RWPE2 (cell line): ENCODE measurements at regions not wholly inside any gene's neighbourhood (a gene's known extent, or its start where the extent isn't known, plus 50 kb on each side); places are given as distances from the start of the nearest gene placed in this dataset.

Experiments used
- ATAC-seq: fragments of 200-7000 bp; cut with Tn5 transposase; 3 replicates; pipeline ENCODE4 v1.9.1; 2021; ENCODE audit warnings: low read depth
- DNase-seq: peaks from one replicate; pipeline ENCODE4 v3.0.0-alpha.2; 2020; ENCODE audit warnings: low spot score
- H3K27ac ChIP-seq: fragments of 450-650 bp; 2 replicates; pipeline ENCODE4 v1.5.1; 2017; ENCODE audit warnings: mild to moderate bottlenecking; ENCODE audit not compliant: poor library complexity, severe bottlenecking
- H3K27me3 ChIP-seq: fragments of 250-450 bp; sonication (Bioruptor Pico); 2 replicates; pipeline ENCODE4 v1.5.1; 2021; ENCODE audit warnings: mild to moderate bottlenecking, moderate library complexity; ENCODE audit not compliant: insufficient read depth, poor library complexity, severe bottlenecking
- H3K36me3 ChIP-seq: fragments of 250-450 bp; sonication (Bioruptor Pico); 2 replicates; pipeline ENCODE4 v1.5.1; 2020; ENCODE audit warnings: low read depth, mild to moderate bottlenecking, moderate library complexity
- H3K4me1 ChIP-seq: fragments of 250-450 bp; sonication (Bioruptor Pico); 2 replicates; pipeline ENCODE4 v1.5.1; 2021; ENCODE audit warnings: mild to moderate bottlenecking, moderate library complexity; ENCODE audit not compliant: insufficient read depth, poor library complexity, severe bottlenecking
- H3K4me3 ChIP-seq: fragments of 250-450 bp; sonication (Bioruptor Pico); 2 replicates; pipeline ENCODE4 v1.5.1; 2021; ENCODE audit warnings: mild to moderate bottlenecking, moderate library complexity; ENCODE audit not compliant: severe bottlenecking
- H3K9me3 ChIP-seq: fragments of 250-450 bp; sonication (Bioruptor Pico); 2 replicates; pipeline ENCODE4 v1.5.1; 2021; ENCODE audit warnings: mild to moderate bottlenecking, moderate library complexity; ENCODE audit not compliant: severe bottlenecking
- TF ChIP-seq, protein P1 (sequence below): fragments of 450-650 bp; IDR thresholded peaks from one replicate; pipeline ENCODE4 v1.5.1; 2017; ENCODE audit warnings: mild to moderate bottlenecking, moderate library complexity; ENCODE audit not compliant: poor library complexity, severe bottlenecking

DNA sequence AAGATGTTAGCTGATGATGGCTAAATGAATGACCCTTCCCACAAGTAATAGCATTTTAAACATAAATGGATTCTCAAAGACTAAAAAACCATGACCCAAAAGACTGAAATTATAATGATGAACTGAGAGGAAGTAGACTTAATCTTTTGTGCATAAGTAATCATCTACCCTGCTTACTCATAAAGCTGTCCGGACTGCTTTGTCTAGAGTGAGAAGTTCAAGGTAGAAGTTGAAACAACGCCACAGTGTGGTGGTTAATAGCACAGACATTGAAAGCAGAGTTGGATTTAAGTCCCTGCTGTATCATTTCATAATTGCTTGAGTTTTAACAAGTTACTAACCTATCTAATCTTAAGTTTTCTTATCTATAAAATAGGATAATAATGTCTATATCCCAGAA is 346.6 kb downstream of the CENPC start:
- no peak overlapping the region for H3K4me3 ChIP-seq
- no peak overlapping the region for H3K27ac ChIP-seq
- ATAC-seq = peak; percentile 58; the same call in 2 of the 3 replicates
- H3K36me3 ChIP-seq = no peaks in the 10 kb centered on the region
- DNase-seq = no peak
- no peaks in the 10 kb centered on the region for H3K27me3 ChIP-seq
- H3K4me1 ChIP-seq = no peaks in the 10 kb centered on the region
- TF ChIP-seq, protein P1, sequence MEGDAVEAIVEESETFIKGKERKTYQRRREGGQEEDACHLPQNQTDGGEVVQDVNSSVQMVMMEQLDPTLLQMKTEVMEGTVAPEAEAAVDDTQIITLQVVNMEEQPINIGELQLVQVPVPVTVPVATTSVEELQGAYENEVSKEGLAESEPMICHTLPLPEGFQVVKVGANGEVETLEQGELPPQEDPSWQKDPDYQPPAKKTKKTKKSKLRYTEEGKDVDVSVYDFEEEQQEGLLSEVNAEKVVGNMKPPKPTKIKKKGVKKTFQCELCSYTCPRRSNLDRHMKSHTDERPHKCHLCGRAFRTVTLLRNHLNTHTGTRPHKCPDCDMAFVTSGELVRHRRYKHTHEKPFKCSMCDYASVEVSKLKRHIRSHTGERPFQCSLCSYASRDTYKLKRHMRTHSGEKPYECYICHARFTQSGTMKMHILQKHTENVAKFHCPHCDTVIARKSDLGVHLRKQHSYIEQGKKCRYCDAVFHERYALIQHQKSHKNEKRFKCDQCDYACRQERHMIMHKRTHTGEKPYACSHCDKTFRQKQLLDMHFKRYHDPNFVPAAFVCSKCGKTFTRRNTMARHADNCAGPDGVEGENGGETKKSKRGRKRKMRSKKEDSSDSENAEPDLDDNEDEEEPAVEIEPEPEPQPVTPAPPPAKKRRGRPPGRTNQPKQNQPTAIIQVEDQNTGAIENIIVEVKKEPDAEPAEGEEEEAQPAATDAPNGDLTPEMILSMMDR = peak; percentile 28
- H3K9me3 ChIP-seq = no peaks in the 10 kb centered on the region

DNA sequence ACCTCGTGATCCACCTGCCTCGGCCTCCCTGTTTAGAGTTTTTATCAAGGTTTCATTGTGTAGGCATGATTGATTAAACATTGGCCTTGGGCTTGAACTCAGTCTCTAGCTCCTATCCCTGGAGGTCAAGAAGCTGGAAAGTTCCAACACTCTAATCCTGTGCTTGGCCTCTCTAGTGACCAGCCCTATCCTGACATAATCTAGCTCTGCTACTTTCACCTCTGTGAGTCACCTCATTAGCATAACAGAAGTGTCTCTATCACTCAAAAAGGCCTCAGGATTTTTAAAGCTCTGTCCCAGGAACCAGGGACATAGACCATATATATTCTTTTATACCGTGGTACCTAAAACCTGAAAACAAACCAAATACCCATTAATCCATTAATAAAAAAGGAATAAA is 377.5 kb downstream of the CENPC start:
- H3K27ac ChIP-seq = no peak overlapping the region
- no peak for DNase-seq

DNA sequence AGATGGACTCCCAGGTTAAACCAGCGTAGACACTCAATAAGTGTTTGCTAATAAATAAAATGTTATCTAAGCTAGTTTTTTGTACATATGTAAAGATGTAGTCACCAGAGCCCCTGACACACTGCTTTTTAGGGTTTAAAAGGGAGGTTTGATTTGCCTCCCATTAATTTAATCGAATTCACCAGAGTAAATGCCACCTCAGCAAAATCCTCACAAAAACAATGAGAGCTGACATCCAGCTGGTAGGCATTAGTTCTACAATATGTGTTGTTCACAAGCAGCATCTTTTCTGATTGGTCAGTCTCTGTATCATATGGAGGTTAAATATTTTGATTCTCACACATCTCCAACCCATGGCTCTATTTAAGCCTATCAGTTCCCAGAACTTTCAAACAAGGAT is 382.6 kb downstream of the CENPC start:
- Histone ChIP-seq H3K9me3 (no peaks in the 10 kb centered on the region), H3K27ac (no peak overlapping the region), H3K36me3 (no peaks in the 10 kb centered on the region), H3K4me3 (no peak overlapping the region), H3K4me1 (no peaks in the 10 kb centered on the region), H3K27me3 (no peaks in the 10 kb centered on the region)
- DNase-seq (no peak), ATAC-seq (no peak)
- TF ChIP-seq, protein P1 = no peak

More for the DNA sequence above, 377.5 kb downstream of the CENPC start:
- TF ChIP-seq, protein P1 = no peak
- ATAC-seq = no peak
- Histone ChIP-seq H3K36me3 (no peaks in the 10 kb centered on the region), H3K9me3 (no peaks in the 10 kb centered on the region), H3K4me3 (no peak overlapping the region), H3K4me1 (no peaks in the 10 kb centered on the region), H3K27me3 (no peaks in the 10 kb centered on the region)

DNA sequence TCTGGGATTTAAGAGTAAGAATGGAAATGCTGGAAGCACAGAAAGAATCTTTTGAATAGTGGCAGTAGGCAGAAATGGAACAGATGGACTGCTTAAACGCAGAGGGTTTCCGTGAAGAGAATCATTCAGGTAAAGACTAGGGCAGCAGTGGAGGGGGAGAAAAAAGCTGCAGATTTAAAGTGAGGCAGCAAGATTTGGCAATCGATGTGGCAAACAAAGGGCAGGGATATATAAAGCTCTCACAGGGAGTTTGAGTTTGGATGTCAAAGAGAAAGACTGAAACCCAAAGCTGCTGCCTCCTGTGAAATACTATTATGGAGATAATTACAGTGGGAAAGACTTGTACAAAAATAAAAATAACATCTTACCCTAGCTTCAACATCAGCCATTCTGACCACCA is 384.0 kb downstream of the CENPC start:
- H3K9me3 ChIP-seq = no peaks in the 10 kb centered on the region
- no peaks in the 10 kb centered on the region for H3K4me1 ChIP-seq
- H3K27me3 ChIP-seq = no peaks in the 10 kb centered on the region
- ATAC-seq (no peak), DNase-seq (no peak)
- no peak overlapping the region for H3K4me3 ChIP-seq
- H3K27ac ChIP-seq = no peak overlapping the region
- H3K36me3 ChIP-seq = no peaks in the 10 kb centered on the region
- TF ChIP-seq, protein P1 = no peak

DNA sequence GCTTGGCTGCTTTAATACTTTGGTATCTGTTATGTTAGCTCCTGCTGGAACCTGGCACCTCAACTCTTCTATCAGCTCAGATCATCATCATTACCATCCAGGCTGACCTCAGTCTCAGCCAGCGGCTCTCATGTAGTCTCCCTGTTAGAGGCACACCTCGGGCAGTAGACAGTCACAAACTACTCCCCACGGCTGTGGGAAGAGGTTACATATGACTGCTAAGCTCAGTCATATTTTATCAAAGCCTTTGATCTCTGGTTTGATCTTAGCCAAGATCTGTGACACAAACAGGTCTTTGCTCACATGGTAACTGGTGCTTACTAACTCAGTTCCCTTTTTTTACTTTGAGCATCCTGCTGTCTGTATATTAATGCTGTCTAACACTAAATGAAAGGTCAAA is 384.9 kb downstream of the CENPC start:
- ATAC-seq (no peak), DNase-seq (no peak)
- Histone ChIP-seq H3K4me3 (no peak overlapping the region), H3K9me3 (no peaks in the 10 kb centered on the region), H3K27me3 (no peaks in the 10 kb centered on the region), H3K36me3 (no peaks in the 10 kb centered on the region), H3K4me1 (no peaks in the 10 kb centered on the region), H3K27ac (no peak overlapping the region)
- TF ChIP-seq, protein P1 = no peak
